Breast epithelium (tissue), 3 donors: ENCODE measurements at regions not wholly inside any gene's neighbourhood (a gene's known extent, or its start where the extent isn't known, plus 50 kb on each side); places are given as distances from the start of the nearest gene placed in this dataset.

Experiments
- CTCF ChIP-seq, 3 donors: fragments of 450-650 bp; IDR thresholded peaks; one replicate each; pipeline ENCODE4 v1.5.1; 2016 to 2017; ENCODE audit warnings: antibody characterized with exemption in 3 of 3, mild to moderate bottlenecking in 3 of 3, moderate library complexity in 3 of 3
- POLR2A ChIP-seq: fragments of 450-650 bp; IDR thresholded peaks from one replicate; pipeline ENCODE4 v1.6.1; 2016; ENCODE audit warnings: antibody characterized with exemption, mild to moderate bottlenecking, moderate library complexity

- TF ChIP-seq CTCF (IDR thresholded peaks at IDR 0.05) (no peak), POLR2A (no peak)
Observed at GRCh38 chr10:128295003-128295402, 168.8 kb upstream of the MKI67 start.
